Kidney epithelial cell (primary cell): ENCODE measurements at regions not wholly inside any gene's neighbourhood (a gene's known extent, or its start where the extent isn't known, plus 50 kb on each side); places are given as distances from the start of the nearest gene placed in this dataset.
A peak's percentile ranks its signal among the peaks of the same experiment; 100 is the strongest.

ENCODE experiments used
- DNase-seq: peaks from one replicate; pipeline ENCODE4 v3.0.0-alpha.2; 2010; ENCODE audit warnings: low read depth
- H3K27me3 ChIP-seq: 2 replicates; pipeline ENCODE4 v1.6.0; 2011; ENCODE audit warnings: low read length; ENCODE audit not compliant: control insufficient read depth, insufficient read depth
- H3K36me3 ChIP-seq: 2 replicates; pipeline ENCODE4 v1.5.1; 2011; ENCODE audit warnings: low read length; ENCODE audit not compliant: control insufficient read depth, insufficient read depth
- H3K4me3 ChIP-seq: 2 replicates; pipeline ENCODE4 v1.5.1; 2011; ENCODE audit warnings: low read depth, mild to moderate bottlenecking, control low read depth, low read length
- TF ChIP-seq, protein P1 (sequence below): IDR thresholded peaks from 2 replicates; pipeline ENCODE4 v1.5.1; 2011; ENCODE audit warnings: mild to moderate bottlenecking, moderate library complexity, low read length, control low read depth, inconsistent platforms; ENCODE audit not compliant: insufficient read depth, poor library complexity, severe bottlenecking

DNA sequence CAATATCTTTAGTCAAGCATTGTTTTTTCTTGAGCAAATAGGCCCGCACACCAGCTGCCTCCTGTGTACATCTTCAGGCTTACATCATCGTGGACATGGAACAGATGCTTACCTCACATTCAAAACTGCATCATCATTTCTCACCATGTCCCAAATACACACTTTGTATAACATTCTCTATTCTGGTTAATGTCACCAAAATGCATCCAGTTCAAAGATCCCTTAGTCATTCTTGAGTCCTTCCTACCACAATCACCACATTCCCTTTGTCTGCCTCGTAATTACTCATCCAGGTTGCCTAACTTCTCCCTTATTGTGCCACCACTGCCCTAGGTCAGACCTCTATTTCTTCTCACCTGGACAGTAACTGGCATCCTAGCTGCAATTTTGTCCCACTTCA, 373.7 kb upstream of the GALNT5 start:
- no peaks in the 10 kb centered on the region for H3K27me3 ChIP-seq
- DNase-seq, result peak; percentile 28
- TF ChIP-seq, protein P1, sequence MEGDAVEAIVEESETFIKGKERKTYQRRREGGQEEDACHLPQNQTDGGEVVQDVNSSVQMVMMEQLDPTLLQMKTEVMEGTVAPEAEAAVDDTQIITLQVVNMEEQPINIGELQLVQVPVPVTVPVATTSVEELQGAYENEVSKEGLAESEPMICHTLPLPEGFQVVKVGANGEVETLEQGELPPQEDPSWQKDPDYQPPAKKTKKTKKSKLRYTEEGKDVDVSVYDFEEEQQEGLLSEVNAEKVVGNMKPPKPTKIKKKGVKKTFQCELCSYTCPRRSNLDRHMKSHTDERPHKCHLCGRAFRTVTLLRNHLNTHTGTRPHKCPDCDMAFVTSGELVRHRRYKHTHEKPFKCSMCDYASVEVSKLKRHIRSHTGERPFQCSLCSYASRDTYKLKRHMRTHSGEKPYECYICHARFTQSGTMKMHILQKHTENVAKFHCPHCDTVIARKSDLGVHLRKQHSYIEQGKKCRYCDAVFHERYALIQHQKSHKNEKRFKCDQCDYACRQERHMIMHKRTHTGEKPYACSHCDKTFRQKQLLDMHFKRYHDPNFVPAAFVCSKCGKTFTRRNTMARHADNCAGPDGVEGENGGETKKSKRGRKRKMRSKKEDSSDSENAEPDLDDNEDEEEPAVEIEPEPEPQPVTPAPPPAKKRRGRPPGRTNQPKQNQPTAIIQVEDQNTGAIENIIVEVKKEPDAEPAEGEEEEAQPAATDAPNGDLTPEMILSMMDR, result no peak
- no peaks in the 10 kb centered on the region for H3K36me3 ChIP-seq
- H3K4me3 ChIP-seq, result no peak overlapping the region

DNA sequence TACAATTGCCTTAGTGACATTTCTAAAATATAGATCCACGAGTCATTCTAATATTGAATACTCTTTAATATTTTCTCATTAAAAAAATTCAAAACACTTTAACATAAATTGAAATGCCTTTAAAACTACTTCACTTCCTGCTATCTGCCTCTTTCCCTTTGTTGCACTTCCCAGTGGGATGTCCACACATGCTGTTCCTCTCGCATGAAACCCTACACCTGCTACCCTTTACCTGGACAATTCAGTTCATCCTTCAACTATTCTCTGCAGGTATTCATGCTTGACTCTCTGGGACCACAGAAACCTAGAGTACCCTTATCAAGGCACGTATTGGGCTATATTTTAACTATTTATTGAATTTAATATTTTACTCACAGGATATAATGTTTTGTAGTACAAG, 373.3 kb upstream of the GALNT5 start:
- H3K27me3 ChIP-seq, result no peaks in the 10 kb centered on the region
- DNase-seq, result no peak
- H3K4me3 ChIP-seq, result no peak overlapping the region
- no peaks in the 10 kb centered on the region for H3K36me3 ChIP-seq
- TF ChIP-seq, protein P1, result no peak

DNA sequence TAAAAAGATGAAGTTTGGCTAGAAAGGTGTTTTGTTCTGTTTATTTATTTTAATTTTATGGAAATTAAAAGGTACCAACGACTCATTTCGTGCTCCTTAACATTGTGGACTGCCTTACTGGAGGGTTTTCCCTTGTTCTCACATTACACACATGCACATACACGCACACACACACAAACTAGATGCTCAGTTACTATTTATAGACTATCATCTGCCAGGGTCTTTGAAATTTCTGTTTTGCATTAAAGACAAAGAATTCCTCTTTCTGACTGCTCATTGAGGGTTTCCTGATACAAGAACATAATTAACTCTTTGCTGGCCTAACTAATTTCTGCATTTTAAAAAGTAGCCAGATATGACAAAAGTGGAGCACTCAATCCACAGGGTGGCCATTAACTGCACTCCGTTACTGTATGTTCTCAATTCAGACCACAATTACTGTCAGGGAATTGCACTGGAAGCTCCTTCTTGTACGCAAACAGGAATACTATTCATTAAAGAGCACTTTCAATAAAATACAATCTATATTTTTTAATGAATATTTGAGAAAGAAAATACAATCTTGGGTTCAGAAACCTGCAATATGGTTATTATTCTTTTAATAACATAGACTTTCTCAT, 366.9 kb upstream of the GALNT5 start:
- H3K36me3 ChIP-seq, result no peaks in the 10 kb centered on the region
- H3K4me3 ChIP-seq, result no peak overlapping the region
- DNase-seq, result no peak
- TF ChIP-seq, protein P1, result no peak
- H3K27me3 ChIP-seq, result no peaks in the 10 kb centered on the region

DNA sequence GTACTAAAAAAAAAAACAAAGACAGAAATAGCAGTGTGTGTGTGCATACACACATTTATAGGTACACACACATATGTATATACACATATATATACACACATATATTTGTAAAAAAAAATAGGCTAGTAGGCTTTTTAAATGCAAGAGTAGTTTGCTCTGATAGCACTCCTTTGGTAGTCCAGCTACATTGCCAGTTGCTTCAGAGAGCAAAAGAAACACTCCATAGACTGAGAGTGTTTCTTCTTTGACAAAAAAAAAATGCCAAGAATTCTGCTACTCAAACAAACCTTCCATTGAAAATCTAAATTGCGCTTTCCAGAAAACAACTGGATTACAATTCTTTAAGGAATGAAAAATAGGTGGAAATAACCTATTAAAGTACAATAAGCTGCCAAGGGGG, 365.9 kb upstream of the GALNT5 start:
- Histone ChIP-seq H3K27me3 (no peaks in the 10 kb centered on the region), H3K36me3 (no peaks in the 10 kb centered on the region), H3K4me3 (no peak overlapping the region)
- no peak for DNase-seq
- TF ChIP-seq, protein P1, result no peak

DNA sequence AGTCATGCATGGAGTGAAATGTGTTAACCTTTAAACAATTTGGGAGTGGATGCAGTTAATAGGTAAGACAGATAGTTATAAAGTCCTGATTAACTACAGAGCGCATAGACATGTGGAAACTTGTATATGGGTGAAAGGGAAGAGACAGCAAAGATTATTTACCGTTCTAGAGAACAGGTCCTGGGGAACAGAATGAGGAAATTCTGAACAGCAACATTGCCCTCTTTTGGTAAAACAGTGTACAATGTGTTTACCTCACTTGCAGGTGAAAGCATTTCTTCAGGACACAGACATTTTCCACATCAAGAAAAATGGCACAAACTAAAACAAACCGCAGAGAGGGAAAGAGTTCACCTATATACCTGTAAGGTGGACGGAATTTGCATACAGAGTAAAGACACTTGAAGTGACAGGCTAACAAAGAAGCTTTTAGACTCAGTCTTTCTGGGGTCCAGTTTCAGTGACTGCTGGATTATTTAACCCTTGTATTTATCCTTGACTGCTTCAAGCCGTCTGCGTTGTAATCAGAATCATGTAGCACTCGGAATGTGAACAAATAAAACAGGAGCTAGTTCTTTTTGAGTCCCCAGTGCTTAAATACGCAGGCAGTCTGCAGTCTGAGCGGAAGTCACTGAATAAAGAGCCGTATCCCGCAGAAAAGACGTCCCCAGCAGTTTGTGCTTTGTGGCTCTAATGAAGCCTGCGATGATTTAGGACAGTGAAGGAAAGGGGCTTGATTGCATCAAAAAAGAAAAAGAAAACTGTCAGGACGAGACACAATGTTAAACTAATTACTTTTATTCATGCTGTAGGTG, 364.8 kb upstream of the GALNT5 start:
- H3K36me3 ChIP-seq, result no peaks in the 10 kb centered on the region
- TF ChIP-seq, protein P1, result peak; percentile 43
- H3K4me3 ChIP-seq, result peak overlapping the region; percentile 31
- no peaks in the 10 kb centered on the region for H3K27me3 ChIP-seq
- DNase-seq, result peak; percentile 28
